ENCODE measurements at regions not wholly inside any gene's neighbourhood (a gene's known extent, or its start where the extent isn't known, plus 50 kb on each side); places are given as distances from the start of the nearest gene placed in this dataset.
"Not testable (repeated sequence)": the region's sequence is repeated elsewhere in the genome, so short reads cannot be mapped to it uniquely, and the experiment has no call there.

GRCh38 chr7:121608183-121608582, 212.1 kb upstream of the FAM3C start:
- H3K27me3 ChIP-seq (ENCODE audit: control insufficient read depth in 2 of 2, insufficient read depth in 2 of 2, low read length in 2 of 2); H3K4me2 ChIP-seq (ENCODE audit: insufficient read depth, low read length); H3K4me3 ChIP-seq (replicated peaks in 1 of 3; ENCODE audit: insufficient read depth in 1 of 3, low read depth in 1 of 3, low read length in 3 of 3); H4K20me1 ChIP-seq (replicated peaks; ENCODE audit: control insufficient read depth, extremely low read depth, insufficient read depth, low read length); H3K9ac ChIP-seq (replicated peaks; ENCODE audit: extremely low read depth, insufficient read depth, low read length); H3K79me2 ChIP-seq (ENCODE audit: control insufficient read depth, insufficient read depth, low read length); H3K9me3 ChIP-seq (replicated peaks; ENCODE audit: control insufficient read depth, insufficient read depth, low read length); POLR2A ChIA-PET; H3K36me3 ChIP-seq (ENCODE audit: control insufficient read depth in 2 of 2, extremely low read depth in 1 of 2, insufficient read depth in 2 of 2, low read length in 2 of 2); H3K27ac ChIP-seq (ENCODE audit: insufficient read depth, low read depth, low read length); DNase-seq (ENCODE audit: low read depth, low spot score); FAIRE-seq; H2AFZ ChIP-seq (ENCODE audit: low read depth, low read length); H3K4me1 ChIP-seq (ENCODE audit: control insufficient read depth, extremely low read depth, insufficient read depth, low read length); BruUV-seq (replicated peaks); H3K9me1 ChIP-seq (replicated peaks; ENCODE audit: control insufficient read depth, extremely low read depth, insufficient read depth, low read length); intact Hi-C loops (cut with micrococcal nuclease); dilution Hi-C loops (cut with MboI; ENCODE audit: extremely low pct_ligation_motif_present, low sequenced_read_pairs): not testable (repeated sequence)
- CTCF ChIA-PET, result interaction anchor here (1.2 kb wide), 1 partner anchor 11 kb away, joined by 3 read pairs; no protein-coding TSS in a partner anchor

- Histone ChIP-seq H4K20me1 (replicated peaks; ENCODE audit: control insufficient read depth, extremely low read depth, insufficient read depth, low read length) (no peaks in the 10 kb centered on the region), H3K4me1 (ENCODE audit: control insufficient read depth, extremely low read depth, insufficient read depth, low read length) (no peaks in the 10 kb centered on the region), H3K9me1 (replicated peaks; ENCODE audit: control insufficient read depth, extremely low read depth, insufficient read depth, low read length) (no peaks in the 10 kb centered on the region), H3K36me3 (ENCODE audit: control insufficient read depth in 2 of 2, extremely low read depth in 1 of 2, insufficient read depth in 2 of 2, low read length in 2 of 2) (no peaks in the 10 kb centered on the region), H3K4me2 (ENCODE audit: insufficient read depth, low read length) (no peak overlapping the region), H3K27ac (ENCODE audit: insufficient read depth, low read depth, low read length) (no peak overlapping the region), H3K27me3 (ENCODE audit: control insufficient read depth in 2 of 2, insufficient read depth in 2 of 2, low read length in 2 of 2) (no peaks in the 10 kb centered on the region), H3K4me3 (replicated peaks in 1 of 3; ENCODE audit: insufficient read depth in 1 of 3, low read depth in 1 of 3, low read length in 3 of 3) (no peak overlapping the region), H3K9ac (replicated peaks; ENCODE audit: extremely low read depth, insufficient read depth, low read length) (no peak overlapping the region), H3K9me3 (replicated peaks; ENCODE audit: control insufficient read depth, insufficient read depth, low read length) (no peaks in the 10 kb centered on the region), H3K79me2 (ENCODE audit: control insufficient read depth, insufficient read depth, low read length) (no peaks in the 10 kb centered on the region), H2AFZ (ENCODE audit: low read depth, low read length) (no peak overlapping the region)
- no TSS peak for BruUV-seq (replicated peaks)
- ChIA-PET POLR2A (no interaction called here), CTCF (interaction anchor here (1.0 to 2.6 kb wide), 2 partner anchors 239 to 389 kb away, joined by 3 to 30 read pairs; no protein-coding TSS in a partner anchor)
- TF ChIP-seq POLR2AphosphoS5 (IDR thresholded peaks at IDR 0.05; ENCODE audit: insufficient read depth, low read depth, low read length), result no peak
- TF ChIP-seq FOS (IDR thresholded peaks at IDR 0.05; ENCODE audit: borderline replicate concordance, insufficient read depth, low read length), result no peak
- no peak for TF ChIP-seq MAX (IDR thresholded peaks at IDR 0.05; ENCODE audit: insufficient read depth, insufficient read length)
- no peak for TF ChIP-seq EZH2 (IDR thresholded peaks at IDR 0.05; ENCODE audit: borderline replicate concordance, low read depth, low read length, severe bottlenecking)
- TF ChIP-seq POLR2A (IDR thresholded peaks at IDR 0.05; ENCODE audit: low read depth, low read length), result no peak
- TF ChIP-seq MYC (IDR thresholded peaks at IDR 0.05; ENCODE audit: low read depth, low read length), result no peak
- no peak for TF ChIP-seq CTCF (IDR thresholded peaks at IDR 0.05; ENCODE audit: extremely low read depth in 1 of 2, insufficient read depth in 1 of 2, low read depth in 1 of 2, low read length in 2 of 2)
- TF ChIP-seq GATA2 (IDR thresholded peaks at IDR 0.05; ENCODE audit: insufficient read depth, insufficient read length, low read depth, low read length), result no peak
- TF ChIP-seq JUN (IDR thresholded peaks at IDR 0.05; ENCODE audit: borderline replicate concordance, insufficient read depth, insufficient read length, low read depth), result no peak
- FAIRE-seq (no peak), DNase-seq (ENCODE audit: low read depth, low spot score) (no peak)
- dilution Hi-C loops (cut with MboI; ENCODE audit: extremely low pct_ligation_motif_present, low sequenced_read_pairs), result no loop called here
- intact Hi-C loops (cut with micrococcal nuclease), result no loop called here
Observed at GRCh38 chr7:121605317-121605680, 209.2 kb upstream of the FAM3C start.
